Parathyroid adenoma (tissue), 2 donors: ENCODE measurements at regions not wholly inside any gene's neighbourhood (a gene's known extent, or its start where the extent isn't known, plus 50 kb on each side); places are given as distances from the start of the nearest gene placed in this dataset.

ENCODE experiments used
- H2AFZ ChIP-seq: fragments of 300-600 bp; sonication (generic); one replicate; pipeline ENCODE4 v1.7.0; 2017; ENCODE audit warnings: antibody characterized with exemption, mild to moderate bottlenecking
- H3K27ac ChIP-seq: fragments of 300-600 bp; sonication (generic); one replicate; pipeline ENCODE4 v1.7.0; 2017
- H3K27me3 ChIP-seq: fragments of 300-600 bp; sonication (generic); one replicate; pipeline ENCODE4 v1.7.0; 2017; ENCODE audit warnings: low read length; ENCODE audit not compliant: control insufficient read depth, insufficient read depth
- H3K36me3 ChIP-seq: fragments of 300-600 bp; sonication (generic); one replicate; pipeline ENCODE4 v1.7.0; 2017; ENCODE audit warnings: low read length; ENCODE audit not compliant: control insufficient read depth, insufficient read depth
- H3K4me1 ChIP-seq: fragments of 300-600 bp; sonication (generic); one replicate; pipeline ENCODE4 v1.7.0; 2017; ENCODE audit warnings: control low read depth
- H3K4me2 ChIP-seq: fragments of 300-600 bp; sonication (generic); one replicate; pipeline ENCODE4 v1.7.0; 2017; ENCODE audit warnings: low read length
- H3K4me3 ChIP-seq: fragments of 300-600 bp; sonication (generic); one replicate; pipeline ENCODE4 v1.7.0; 2017; ENCODE audit warnings: low read depth, low read length
- H3K79me2 ChIP-seq: fragments of 300-600 bp; sonication (generic); one replicate; pipeline ENCODE4 v1.7.0; 2017; ENCODE audit warnings: control low read depth
- H3K9ac ChIP-seq: fragments of 300-600 bp; sonication (generic); one replicate; pipeline ENCODE4 v1.7.0; 2017; ENCODE audit warnings: mild to moderate bottlenecking
- H3K9me3 ChIP-seq: fragments of 300-600 bp; sonication (generic); one replicate; pipeline ENCODE4 v1.7.0; 2017; ENCODE audit warnings: low read length; ENCODE audit not compliant: control insufficient read depth
- TF ChIP-seq, protein P1 (sequence below): fragments of 300-600 bp; sonication (generic); IDR thresholded peaks from one replicate; pipeline ENCODE4 v1.7.0; 2017; ENCODE audit warnings: antibody characterized with exemption, mild to moderate bottlenecking
- donor health status: primary hyperparathyroidism.

DNA sequence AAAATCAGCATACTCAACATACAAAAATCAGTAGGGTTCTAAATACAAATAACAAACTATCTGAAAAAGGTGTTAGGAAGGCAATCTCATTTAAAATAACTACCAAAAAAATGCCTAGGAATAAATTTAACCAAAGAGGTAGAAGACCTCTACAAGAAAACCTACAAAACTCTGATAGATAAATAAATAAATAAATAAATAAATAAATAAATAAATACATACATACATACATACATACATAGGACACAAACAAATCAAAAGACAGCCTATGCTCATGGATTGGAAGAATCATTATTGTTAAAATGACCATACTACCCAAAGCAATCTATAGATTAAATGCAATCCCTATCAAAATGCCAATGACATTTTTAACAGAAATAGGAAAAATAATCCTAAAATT is 194.7 kb downstream of the BARHL2 start:
- Histone ChIP-seq H3K27ac (no peak overlapping the region), H3K4me1 (no peaks in the 10 kb centered on the region), H3K79me2 (no peaks in the 10 kb centered on the region), H2AFZ (no peak overlapping the region), H3K4me3 (no peak overlapping the region), H3K9me3 (no peaks in the 10 kb centered on the region), H3K27me3 (no peaks in the 10 kb centered on the region), H3K4me2 (no peak overlapping the region), H3K36me3 (no peaks in the 10 kb centered on the region), H3K9ac (no peak overlapping the region)
- TF ChIP-seq, protein P1, sequence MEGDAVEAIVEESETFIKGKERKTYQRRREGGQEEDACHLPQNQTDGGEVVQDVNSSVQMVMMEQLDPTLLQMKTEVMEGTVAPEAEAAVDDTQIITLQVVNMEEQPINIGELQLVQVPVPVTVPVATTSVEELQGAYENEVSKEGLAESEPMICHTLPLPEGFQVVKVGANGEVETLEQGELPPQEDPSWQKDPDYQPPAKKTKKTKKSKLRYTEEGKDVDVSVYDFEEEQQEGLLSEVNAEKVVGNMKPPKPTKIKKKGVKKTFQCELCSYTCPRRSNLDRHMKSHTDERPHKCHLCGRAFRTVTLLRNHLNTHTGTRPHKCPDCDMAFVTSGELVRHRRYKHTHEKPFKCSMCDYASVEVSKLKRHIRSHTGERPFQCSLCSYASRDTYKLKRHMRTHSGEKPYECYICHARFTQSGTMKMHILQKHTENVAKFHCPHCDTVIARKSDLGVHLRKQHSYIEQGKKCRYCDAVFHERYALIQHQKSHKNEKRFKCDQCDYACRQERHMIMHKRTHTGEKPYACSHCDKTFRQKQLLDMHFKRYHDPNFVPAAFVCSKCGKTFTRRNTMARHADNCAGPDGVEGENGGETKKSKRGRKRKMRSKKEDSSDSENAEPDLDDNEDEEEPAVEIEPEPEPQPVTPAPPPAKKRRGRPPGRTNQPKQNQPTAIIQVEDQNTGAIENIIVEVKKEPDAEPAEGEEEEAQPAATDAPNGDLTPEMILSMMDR = no peak

GRCh38 chr1:90513956-90514355 is 203.1 kb downstream of the BARHL2 start:
- no peaks in the 10 kb centered on the region for H3K27me3 ChIP-seq
- TF ChIP-seq, protein P1 = no peak

GRCh38 chr1:90512441-90512840 is 204.7 kb downstream of the BARHL2 start:
- H3K36me3 ChIP-seq = no peaks in the 10 kb centered on the region

More at GRCh38 chr1:90513956-90514355, 203.1 kb downstream of the BARHL2 start:
- Histone ChIP-seq H3K9ac (no peak overlapping the region), H3K4me1 (no peaks in the 10 kb centered on the region), H3K9me3 (no peaks in the 10 kb centered on the region), H2AFZ (no peak overlapping the region), H3K79me2 (no peaks in the 10 kb centered on the region), H3K36me3 (no peaks in the 10 kb centered on the region), H3K4me2 (no peak overlapping the region), H3K4me3 (no peak overlapping the region), H3K27ac (no peak overlapping the region)

DNA sequence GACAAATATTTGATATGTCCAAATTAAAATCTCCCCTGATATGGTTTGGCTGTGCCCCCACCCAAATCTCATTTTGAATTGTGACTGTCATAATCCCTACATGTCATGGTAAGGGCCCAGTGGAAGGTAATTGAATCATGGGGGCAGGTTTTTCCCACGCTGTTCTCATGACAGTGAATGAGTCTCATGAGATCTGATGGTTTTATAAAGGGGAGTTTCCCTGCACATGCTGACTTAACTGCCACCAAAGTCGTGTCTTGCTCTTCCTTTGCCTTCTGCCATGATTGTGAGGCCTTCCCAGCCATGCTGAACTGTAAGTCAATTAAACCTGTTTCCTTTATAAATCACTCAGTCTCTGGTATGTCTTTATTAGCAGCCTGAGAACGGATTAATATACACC is 207.0 kb downstream of the BARHL2 start:
- Histone ChIP-seq H3K27ac (no peak overlapping the region), H3K4me2 (no peak overlapping the region), H3K27me3 (no peaks in the 10 kb centered on the region), H2AFZ (no peak overlapping the region), H3K36me3 (no peaks in the 10 kb centered on the region), H3K4me3 (no peak overlapping the region), H3K4me1 (no peaks in the 10 kb centered on the region), H3K79me2 (no peaks in the 10 kb centered on the region), H3K9ac (no peak overlapping the region), H3K9me3 (no peaks in the 10 kb centered on the region)
- TF ChIP-seq, protein P1 = no peak

More at GRCh38 chr1:90512441-90512840, 204.7 kb downstream of the BARHL2 start:
- TF ChIP-seq, protein P1 = no peak
- no peaks in the 10 kb centered on the region for H3K27me3 ChIP-seq
- no peaks in the 10 kb centered on the region for H3K4me1 ChIP-seq
- H2AFZ ChIP-seq = no peak overlapping the region
- H3K9ac ChIP-seq = no peak overlapping the region
- H3K4me3 ChIP-seq = no peak overlapping the region
- H3K9me3 ChIP-seq = no peaks in the 10 kb centered on the region
- no peak overlapping the region for H3K4me2 ChIP-seq
- H3K27ac ChIP-seq = no peak overlapping the region
- H3K79me2 ChIP-seq = no peaks in the 10 kb centered on the region

DNA sequence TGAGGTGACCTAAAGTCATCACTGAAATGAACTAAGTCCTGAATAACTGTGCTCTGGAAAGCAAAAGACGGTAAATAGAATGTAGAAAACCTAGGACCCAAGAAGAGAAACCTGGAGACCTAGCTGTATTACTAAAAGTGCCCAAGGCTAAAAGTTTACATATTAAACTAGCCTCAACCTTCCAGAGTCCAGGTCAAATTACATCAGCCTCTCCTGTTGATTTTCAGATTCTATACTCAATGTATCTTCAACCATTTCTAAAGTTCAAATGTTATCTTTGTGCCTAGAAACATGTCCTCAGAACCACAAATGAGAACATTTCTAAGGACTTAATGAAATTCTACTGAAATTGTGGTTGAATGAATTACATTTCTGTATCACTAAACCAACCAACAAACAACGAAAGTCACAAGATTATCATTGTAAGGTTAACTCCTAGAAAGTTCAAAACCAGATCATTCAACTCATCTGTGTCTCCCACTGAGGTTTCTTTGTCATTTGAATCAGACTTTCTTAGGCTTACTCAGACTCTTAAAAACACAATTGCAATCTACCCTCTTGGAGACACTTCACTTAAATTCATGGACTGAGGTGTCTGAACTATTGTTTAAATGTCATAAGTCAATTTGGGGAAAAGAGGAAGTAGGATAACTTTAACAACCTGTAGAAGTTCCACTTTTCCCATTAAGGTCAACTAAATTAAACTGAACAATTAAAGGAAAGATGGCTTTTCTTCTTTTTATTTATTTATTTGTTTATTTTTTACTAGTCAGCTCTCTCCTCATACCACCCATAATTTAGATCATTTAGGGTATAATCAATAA is 207.7 kb downstream of the BARHL2 start:
- no peak overlapping the region for H2AFZ ChIP-seq
- no peak overlapping the region for H3K4me3 ChIP-seq
- H3K79me2 ChIP-seq = no peaks in the 10 kb centered on the region
- H3K9ac ChIP-seq = no peak overlapping the region
- no peak overlapping the region for H3K27ac ChIP-seq
- H3K4me1 ChIP-seq = no peaks in the 10 kb centered on the region
- no peak overlapping the region for H3K4me2 ChIP-seq
- TF ChIP-seq, protein P1 = no peak
- H3K36me3 ChIP-seq = no peaks in the 10 kb centered on the region
- H3K27me3 ChIP-seq = no peaks in the 10 kb centered on the region
- no peaks in the 10 kb centered on the region for H3K9me3 ChIP-seq
